Mesenchymal stem cell (in vitro differentiated cells and primary cell): ENCODE measurements at regions not wholly inside any gene's neighbourhood (a gene's known extent, or its start where the extent isn't known, plus 50 kb on each side); places are given as distances from the start of the nearest gene placed in this dataset.
"Not testable (repeated sequence)": the region's sequence is repeated elsewhere in the genome, so short reads cannot be mapped to it uniquely, and the experiment has no call there.

Source experiments
- DNase-seq: peaks from one replicate; pipeline ENCODE4 v3.0.0-alpha.2; 2013
- H2AFZ ChIP-seq: one replicate; pipeline ENCODE4 v1.6.1; 2013; ENCODE audit warnings: low read depth, mild to moderate bottlenecking, control low read depth, inconsistent platforms, low read length, moderate library complexity
- H2AK5ac ChIP-seq: 2 replicates; pipeline ENCODE4 v1.6.1; 2013; ENCODE audit warnings: low read length, moderate library complexity, mild to moderate bottlenecking, inconsistent platforms; ENCODE audit not compliant: severe bottlenecking
- H2BK120ac ChIP-seq: one replicate; pipeline ENCODE4 v1.6.1; 2013; ENCODE audit warnings: low read depth, mild to moderate bottlenecking, inconsistent platforms, low read length, moderate library complexity
- H2BK12ac ChIP-seq, 2 experiments: one replicate each; pipeline ENCODE4 v1.6.1; 2013; ENCODE audit warnings: inconsistent platforms in 2 of 2, low read length in 2 of 2, mild to moderate bottlenecking in 2 of 2, moderate library complexity in 2 of 2, control low read depth in 1 of 2
- H2BK15ac ChIP-seq: one replicate; pipeline ENCODE4 v1.6.1; 2013; ENCODE audit warnings: mild to moderate bottlenecking, low read depth, inconsistent platforms; ENCODE audit not compliant: poor library complexity, severe bottlenecking
- H2BK5ac ChIP-seq: 2 replicates; pipeline ENCODE4 v1.6.1; 2013; ENCODE audit warnings: low read depth, mild to moderate bottlenecking, low read length, control low read depth, inconsistent platforms; ENCODE audit not compliant: poor library complexity, severe bottlenecking
- H3K14ac ChIP-seq, 2 experiments: one replicate each; pipeline ENCODE4 v1.6.1; 2013; ENCODE audit warnings: inconsistent platforms in 2 of 2, low read length in 2 of 2, control low read depth in 1 of 2, mild to moderate bottlenecking in 1 of 2, moderate library complexity in 1 of 2
- H3K18ac ChIP-seq, 2 experiments: one replicate each; pipeline ENCODE4 v1.6.1; 2013; ENCODE audit warnings: inconsistent platforms in 2 of 2, low read length in 2 of 2, control low read depth in 1 of 2, low read depth in 1 of 2, mild to moderate bottlenecking in 1 of 2
- H3K23ac ChIP-seq, 2 experiments: one replicate each; pipeline ENCODE4 v1.6.1; 2013; ENCODE audit warnings: inconsistent platforms in 2 of 2, low read length in 2 of 2, mild to moderate bottlenecking in 2 of 2, moderate library complexity in 2 of 2, control low read depth in 1 of 2
- H3K27ac ChIP-seq: 2 replicates; pipeline ENCODE4 v1.5.1; 2013; ENCODE audit warnings: mild to moderate bottlenecking, moderate library complexity, low read length, control low read depth, inconsistent platforms; ENCODE audit not compliant: poor library complexity, severe bottlenecking
- H3K27me3 ChIP-seq, 2 experiments: 2 replicates each; pipeline versions ENCODE4 v1.6.1 to v1.7.0; 2013; ENCODE audit warnings: low read length in 2 of 2, mild to moderate bottlenecking in 2 of 2, moderate library complexity in 2 of 2, control low read depth in 1 of 2, inconsistent platforms in 1 of 2; ENCODE audit not compliant: control insufficient read depth in 1 of 2, insufficient read depth in 1 of 2
- H3K36me3 ChIP-seq, 2 experiments: 2 replicates each; pipeline versions ENCODE4 v1.6.1 to v1.7.0; 2013; ENCODE audit warnings: low read length in 2 of 2, control low read depth in 1 of 2, inconsistent platforms in 1 of 2, low read depth in 1 of 2, mild to moderate bottlenecking in 1 of 2; ENCODE audit not compliant: insufficient read depth in 2 of 2, control insufficient read depth in 1 of 2
- H3K4ac ChIP-seq, 2 experiments: one replicate each; pipeline ENCODE4 v1.6.1; 2013; ENCODE audit warnings: inconsistent platforms in 2 of 2, low read length in 2 of 2, mild to moderate bottlenecking in 2 of 2, moderate library complexity in 2 of 2, control low read depth in 1 of 2, low read depth in 1 of 2
- H3K4me1 ChIP-seq: 2 replicates; pipeline ENCODE4 v1.6.1; 2013; ENCODE audit warnings: low read depth, low read length, control low read depth; ENCODE audit not compliant: control insufficient read depth, insufficient read depth
- H3K4me2 ChIP-seq: 2 replicates; pipeline ENCODE4 v1.6.1; 2013; ENCODE audit warnings: low read length, mild to moderate bottlenecking, inconsistent platforms; ENCODE audit not compliant: poor library complexity, severe bottlenecking
- H3K4me3 ChIP-seq, 2 experiments: 2 replicates each; pipeline versions ENCODE4 v1.5.1 to v1.7.0; 2013; ENCODE audit warnings: low read length in 2 of 2, mild to moderate bottlenecking in 2 of 2, control low read depth in 1 of 2, low read depth in 1 of 2; ENCODE audit not compliant: insufficient read depth in 1 of 2
- H3K79me1 ChIP-seq: replicated peaks from 2 replicates; pipeline ENCODE4 v1.6.1; 2013; ENCODE audit warnings: mild to moderate bottlenecking, control low read depth, low read length, inconsistent platforms; ENCODE audit not compliant: poor library complexity, severe bottlenecking
- H3K9ac ChIP-seq: 2 replicates; pipeline ENCODE4 v1.7.0; 2013; ENCODE audit warnings: mild to moderate bottlenecking, low read length, moderate library complexity
- H3K9me3 ChIP-seq: 2 replicates; pipeline ENCODE4 v1.7.0; 2013; ENCODE audit warnings: mild to moderate bottlenecking, low read length; ENCODE audit not compliant: control insufficient read depth
- H4K8ac ChIP-seq: one replicate; pipeline ENCODE4 v1.6.1; 2013; ENCODE audit warnings: inconsistent platforms, mild to moderate bottlenecking, low read length, moderate library complexity
- H4K91ac ChIP-seq: one replicate; pipeline ENCODE4 v1.6.1; 2013; ENCODE audit warnings: mild to moderate bottlenecking, low read length, inconsistent platforms
- WGBS: methylation state at CpG from one replicate; pipeline ENCODE4 v1.1.7; 2013; ENCODE audit warnings: mixed read lengths; 5-methylcytosine and 5-hydroxymethylcytosine counted together

DNA sequence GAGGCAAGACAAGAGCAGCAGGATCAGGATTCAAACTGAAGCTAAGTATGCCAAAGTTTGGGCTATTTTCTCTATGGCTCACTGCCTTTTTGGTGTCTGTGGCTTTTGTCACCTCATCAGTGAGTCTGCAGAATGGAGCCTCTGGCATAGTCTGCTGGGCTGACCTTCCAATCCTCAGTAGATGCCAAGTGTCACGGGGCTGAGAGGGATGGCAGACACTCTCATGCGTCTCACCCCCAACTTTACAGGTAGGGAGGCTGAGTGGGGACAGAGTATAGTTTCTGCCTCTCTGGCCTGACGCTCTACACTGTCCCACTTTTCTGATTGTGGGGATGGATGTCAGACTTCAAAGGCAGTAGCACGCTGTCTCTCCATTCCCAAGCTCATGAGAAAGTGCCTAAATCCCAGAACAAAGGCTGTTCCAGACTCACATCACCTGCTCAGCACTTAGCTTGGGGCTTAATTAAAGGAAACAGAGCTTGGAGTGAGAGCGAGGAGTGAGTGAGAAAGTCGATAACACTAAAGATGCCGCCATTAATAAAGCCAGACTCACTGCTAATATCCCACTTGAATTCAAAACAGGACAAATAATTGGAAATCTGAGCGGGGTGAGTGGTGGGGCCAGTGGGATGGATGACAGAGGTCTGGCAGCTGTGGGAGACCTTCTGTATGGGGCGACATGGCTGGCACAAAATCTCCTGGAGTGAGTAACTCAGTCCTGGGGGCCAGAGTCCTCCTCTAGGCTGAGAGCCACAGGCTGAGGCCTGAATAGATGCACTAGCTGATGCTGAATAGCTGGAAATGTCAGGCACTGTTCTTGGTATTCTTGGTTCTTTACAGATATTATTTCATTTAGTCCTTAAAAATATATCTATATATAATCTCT, 78.4 kb upstream of the MRPS22 start:
- Histone ChIP-seq H3K9ac (no peak overlapping the region), H3K4me2 (no peak overlapping the region), H2BK120ac (no peak overlapping the region), H3K27ac (no peak overlapping the region), H3K4me3 (no peak overlapping the region), H3K14ac (no peak overlapping the region), H3K18ac (no peak overlapping the region), H3K4me1 (no peaks in the 10 kb centered on the region), H2BK12ac (no peak overlapping the region), H2BK15ac (no peak overlapping the region), H3K23ac (no peak overlapping the region), H2BK5ac (no peak overlapping the region), H2AK5ac (no peak overlapping the region), H2AFZ (no peak overlapping the region), H3K9me3 (no peaks in the 10 kb centered on the region), H3K27me3 (peaks cover 0 to 10% of the 10 kb centered on the region in 2 experiments), H3K36me3 (no peaks in the 10 kb centered on the region), H4K91ac (no peak overlapping the region), H4K8ac (no peak overlapping the region), H3K79me1 (no peaks in the 10 kb centered on the region), H3K4ac (no peak overlapping the region)
- no peak for DNase-seq
- WGBS = 79% methylated on average over 6 of the region's 9 CpGs

DNA sequence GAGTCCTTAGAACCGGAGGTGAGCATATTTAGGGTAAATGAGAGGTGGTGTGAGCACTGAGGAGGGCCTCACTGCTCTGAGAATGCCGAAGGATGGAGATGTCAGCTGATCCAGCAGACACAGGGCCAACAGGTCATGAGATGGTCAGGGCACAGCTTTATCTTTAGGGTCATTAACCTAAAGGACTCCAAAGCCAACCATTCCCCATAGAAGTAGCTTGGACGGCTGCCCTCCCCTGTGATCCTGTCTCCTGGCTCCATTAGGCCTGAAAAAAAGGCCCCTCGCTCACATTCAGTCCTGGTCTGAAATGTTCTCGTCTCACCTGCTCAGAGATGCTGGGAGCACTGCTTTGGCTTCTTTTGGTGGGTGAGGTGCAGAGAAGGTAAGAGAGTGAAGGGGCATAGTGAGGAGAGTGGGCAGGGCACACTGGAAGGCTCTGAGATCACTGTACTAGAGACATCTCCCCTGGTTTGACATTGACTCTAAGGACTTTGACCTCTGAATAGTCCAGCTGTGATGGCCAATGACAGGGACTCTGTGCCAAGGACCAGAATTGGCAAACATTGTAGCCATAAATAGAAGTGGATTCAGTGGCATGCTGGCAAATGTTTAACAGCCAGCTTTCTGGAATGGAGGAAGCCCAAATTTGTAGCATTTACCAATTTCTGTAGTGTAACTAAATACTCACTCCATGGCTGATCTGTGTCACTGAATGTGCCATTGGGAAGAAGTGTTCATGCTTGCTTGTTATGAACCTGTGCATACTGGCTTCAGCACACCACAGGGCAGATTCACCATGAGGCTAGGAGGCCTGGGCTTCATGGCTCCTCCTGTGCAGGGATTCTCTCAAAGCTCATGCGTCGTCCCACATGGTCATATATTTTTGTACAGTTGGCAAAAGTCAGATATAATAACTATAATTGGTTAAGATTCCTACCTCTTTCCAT, 76.2 kb upstream of the MRPS22 start:
- no peak overlapping the region for H3K4me2 ChIP-seq
- no peak overlapping the region for H2AK5ac ChIP-seq
- no peak overlapping the region for H3K18ac ChIP-seq
- no peak overlapping the region for H2BK120ac ChIP-seq
- no peak overlapping the region for H3K27ac ChIP-seq
- DNase-seq = no peak
- no peak overlapping the region for H3K14ac ChIP-seq
- no peak overlapping the region for H4K8ac ChIP-seq
- no peaks in the 10 kb centered on the region for H3K79me1 ChIP-seq
- no peak overlapping the region for H3K4me3 ChIP-seq
- H3K4me1 ChIP-seq = no peaks in the 10 kb centered on the region
- H2AFZ ChIP-seq = no peak overlapping the region
- no peak overlapping the region for H2BK12ac ChIP-seq
- no peak overlapping the region for H2BK5ac ChIP-seq
- no peak overlapping the region for H3K4ac ChIP-seq
- H2BK15ac ChIP-seq = no peak overlapping the region
- peaks cover 0 to 27% of the 10 kb centered on the region in 2 experiments for H3K27me3 ChIP-seq
- H4K91ac ChIP-seq = no peak overlapping the region
- no peak overlapping the region for H3K9ac ChIP-seq
- no peaks in the 10 kb centered on the region for H3K36me3 ChIP-seq
- no peaks in the 10 kb centered on the region for H3K9me3 ChIP-seq
- no peak overlapping the region for H3K23ac ChIP-seq
- 62% methylated on average over 5 of the region's 7 CpGs for WGBS

DNA sequence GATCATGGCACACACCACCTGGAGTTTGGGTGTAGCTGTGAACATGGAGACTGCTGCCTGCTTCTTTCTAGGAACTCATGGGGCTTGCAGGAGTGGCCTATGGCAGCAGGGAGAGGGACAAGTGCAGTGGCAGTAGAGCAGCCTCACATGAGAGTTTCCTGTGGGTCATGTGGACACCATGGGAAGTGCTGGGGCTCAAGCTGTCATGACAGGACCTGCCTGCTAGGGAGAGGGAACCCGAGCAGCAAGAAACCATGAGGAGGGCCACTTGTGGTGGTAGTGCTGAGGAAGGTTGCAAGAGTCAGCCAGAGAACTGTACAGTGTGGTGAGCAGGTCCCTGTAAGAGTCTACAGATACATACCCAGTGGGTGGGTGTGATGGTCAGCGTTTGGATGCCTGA, 73.8 kb upstream of the MRPS22 start:
- H3K36me3 ChIP-seq = no peaks in the 10 kb centered on the region
- no peak overlapping the region for H4K8ac ChIP-seq
- H2BK12ac ChIP-seq = no peak overlapping the region
- H2BK5ac ChIP-seq = no peak overlapping the region
- 81% methylated on average over 1 of the region's 2 CpGs for WGBS
- no peaks in the 10 kb centered on the region for H3K79me1 ChIP-seq
- peaks cover 0 to 29% of the 10 kb centered on the region in 2 experiments for H3K27me3 ChIP-seq
- no peak overlapping the region for H2BK15ac ChIP-seq
- H3K9me3 ChIP-seq = no peaks in the 10 kb centered on the region
- H3K18ac ChIP-seq = no peak overlapping the region
- no peak overlapping the region for H2AFZ ChIP-seq
- no peak overlapping the region for H3K4me2 ChIP-seq
- no peak for DNase-seq
- no peaks in the 10 kb centered on the region for H3K4me1 ChIP-seq
- H2BK120ac ChIP-seq = no peak overlapping the region
- H3K27ac ChIP-seq = no peak overlapping the region
- no peak overlapping the region for H3K14ac ChIP-seq
- H3K9ac ChIP-seq = no peak overlapping the region
- no peak overlapping the region for H3K4me3 ChIP-seq
- no peak overlapping the region for H4K91ac ChIP-seq
- H3K23ac ChIP-seq = no peak overlapping the region
- no peak overlapping the region for H2AK5ac ChIP-seq
- no peak overlapping the region for H3K4ac ChIP-seq

DNA sequence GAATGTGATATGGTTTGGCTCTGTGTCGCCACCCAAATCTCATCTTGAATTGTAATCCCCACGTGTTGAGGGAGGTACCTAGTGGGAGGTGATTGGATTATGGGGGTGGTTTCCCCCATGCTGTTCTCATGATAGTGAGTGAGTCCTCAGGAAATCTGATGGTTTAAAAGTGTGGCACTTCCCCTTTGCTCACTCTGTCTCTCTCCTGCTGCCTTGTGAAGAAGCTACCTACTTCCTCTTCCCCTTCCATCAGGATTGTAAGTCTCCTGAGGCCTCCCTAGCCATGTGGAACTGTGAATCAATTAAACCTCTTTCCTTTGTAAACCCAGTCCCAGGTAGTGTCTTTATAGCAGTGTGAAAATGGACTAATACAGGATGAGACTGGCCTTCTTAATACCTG, 73.2 kb upstream of the MRPS22 start:
- not testable (repeated sequence) for H3K4me1 ChIP-seq, H2AK5ac ChIP-seq, H3K18ac ChIP-seq, H3K4me3 ChIP-seq, H3K79me1 ChIP-seq, H3K4me2 ChIP-seq, DNase-seq, H4K91ac ChIP-seq, H2AFZ ChIP-seq, H3K4ac ChIP-seq, H3K9ac ChIP-seq, H3K14ac ChIP-seq, H4K8ac ChIP-seq, H3K27ac ChIP-seq, H2BK5ac ChIP-seq, H2BK120ac ChIP-seq, H3K9me3 ChIP-seq, H3K36me3 ChIP-seq, H3K23ac ChIP-seq, H2BK15ac ChIP-seq, H2BK12ac ChIP-seq
- WGBS = 50% methylated on average over 2 of the region's 2 CpGs
- peaks cover 0 to 26% of the 10 kb centered on the region in 2 experiments for H3K27me3 ChIP-seq
